Sigmoid colon (tissue), 6 donors: ENCODE measurements at regions not wholly inside any gene's neighbourhood (a gene's known extent, or its start where the extent isn't known, plus 50 kb on each side); places are given as distances from the start of the nearest gene placed in this dataset.

Experiments
- DNase-seq: peaks from one replicate; pipeline ENCODE4 v3.0.0-alpha.2; 2019
- H3K27ac ChIP-seq, 4 donors: fragments of 200-600 bp; sonication (generic); one replicate each; pipeline ENCODE4 v1.5.1; 2016 to 2019; ENCODE audit warnings: mild to moderate bottlenecking in 1 of 4
- H3K27me3 ChIP-seq, 3 donors: fragments of 200-600 bp; sonication (generic); one replicate each; pipeline ENCODE4 v1.5.1; 2019; ENCODE audit warnings: mild to moderate bottlenecking in 1 of 3
- H3K36me3 ChIP-seq, 4 donors: fragments of 200-600 bp; sonication (generic); one replicate each; pipeline ENCODE4 v1.5.1; 2016 to 2019
- H3K4me1 ChIP-seq, 4 donors: fragments of 200-600 bp; sonication (generic); one replicate each; pipeline ENCODE4 v1.5.1; 2017 to 2019
- H3K4me3 ChIP-seq, 4 donors: fragments of 200-600 bp; sonication (generic); one replicate each; pipeline ENCODE4 v1.5.1; 2017 to 2019; ENCODE audit warnings: mild to moderate bottlenecking in 2 of 4, moderate library complexity in 1 of 4
- H3K9me3 ChIP-seq, 4 donors: fragments of 200-600 bp in 3 of 4; sonication (generic) in 3 of 4; one replicate each; pipeline versions ENCODE4 v1.5.1 to v1.6.1; 2013 to 2019
- CTCF ChIP-seq, 4 experiments: fragments of 450-650 bp in 3 of 4; fragments of 200-600 bp in 1 of 4; IDR thresholded peaks; one replicate each; pipeline ENCODE4 v1.5.1; 2016 to 2019; ENCODE audit warnings: antibody characterized with exemption in 4 of 4, mild to moderate bottlenecking in 3 of 4, moderate library complexity in 2 of 4
- EP300 ChIP-seq, 4 donors: sonication (generic); formaldehyde crosslinking; IDR thresholded peaks; one replicate each; pipeline ENCODE4 v1.6.1; 2017; ENCODE audit warnings: antibody characterized with exemption in 4 of 4
- POLR2A ChIP-seq, 2 donors: fragments of 450-650 bp; IDR thresholded peaks; one replicate each; pipeline ENCODE4 v1.6.1; 2016; ENCODE audit warnings: antibody characterized with exemption in 2 of 2, mild to moderate bottlenecking in 2 of 2, moderate library complexity in 2 of 2
- POLR2AphosphoS5 ChIP-seq, 4 donors: sonication (generic); formaldehyde crosslinking; IDR thresholded peaks; one replicate each; pipeline ENCODE4 v1.6.1; 2017; ENCODE audit warnings: antibody characterized with exemption in 4 of 4
- WGBS, 2 donors: extraction: QIAGEN DNeasy Blood & Tissue Kit; methylation state at CpG; one replicate each; pipeline ENCODE4 v1.1.7; 2013; 5-methylcytosine and 5-hydroxymethylcytosine counted together
- intact Hi-C: fragments of 100-400 bp; cut with DNase I; formaldehyde crosslinking; loops from one replicate; pipeline ENCODE4 v1.15.1; 2023
- donor health status: healthy with polysubstance abuse.
- donor health status: healthy.

- Histone ChIP-seq H3K9me3 (peaks cover 0 to 4% (median 0%) of the 10 kb centered on the region in 4 donors), H3K4me3 (no peak overlapping the region), H3K27me3 (no peaks in the 10 kb centered on the region), H3K4me1 (no peaks in the 10 kb centered on the region), H3K36me3 (no peaks in the 10 kb centered on the region), H3K27ac (no peak overlapping the region)
- no peak for DNase-seq
- intact Hi-C loops, result no loop called here
- TF ChIP-seq POLR2A (IDR thresholded peaks at IDR 0.05) (no peak), CTCF (IDR thresholded peaks at IDR 0.05) (no peak), EP300 (IDR thresholded peaks at IDR 0.05) (no peak), POLR2AphosphoS5 (IDR thresholded peaks at IDR 0.05) (no peak)
- 81 to 84% methylated on average over 7 of the region's 7 CpGs for WGBS, 2 donors
Observed at GRCh38 chr5:118722122-118723020, 266.0 kb downstream of the DTWD2 start.

- TF ChIP-seq POLR2AphosphoS5 (IDR thresholded peaks at IDR 0.05) (no peak), CTCF (IDR thresholded peaks at IDR 0.05) (no peak), POLR2A (IDR thresholded peaks at IDR 0.05) (no peak), EP300 (IDR thresholded peaks at IDR 0.05) (no peak)
- Histone ChIP-seq H3K4me1 (no peaks in the 10 kb centered on the region), H3K27ac (no peak overlapping the region), H3K4me3 (no peak overlapping the region), H3K9me3 (no peaks in the 10 kb centered on the region), H3K36me3 (no peaks in the 10 kb centered on the region), H3K27me3 (no peaks in the 10 kb centered on the region)
- intact Hi-C loops, result no loop called here
- 80 to 90% methylated on average over 1 of the region's 1 CpG for WGBS, 2 donors
- DNase-seq, result no peak
Observed at GRCh38 chr5:118711727-118712126, 276.6 kb downstream of the DTWD2 start.

- no peaks in the 10 kb centered on the region for H3K27me3 ChIP-seq
- H3K36me3 ChIP-seq, result no peaks in the 10 kb centered on the region
- TF ChIP-seq POLR2AphosphoS5 (IDR thresholded peaks at IDR 0.05), result no peak
- TF ChIP-seq CTCF (IDR thresholded peaks at IDR 0.05), result no peak
- TF ChIP-seq EP300 (IDR thresholded peaks at IDR 0.05), result no peak
- no peak for TF ChIP-seq POLR2A (IDR thresholded peaks at IDR 0.05)
- intact Hi-C loops, result no loop called here
- H3K4me1 ChIP-seq, result no peaks in the 10 kb centered on the region
- WGBS, 2 donors, result 45 to 65% methylated on average over 4 of the region's 4 CpGs
- no peak overlapping the region for H3K27ac ChIP-seq
- no peak overlapping the region for H3K4me3 ChIP-seq
- peaks cover 0 to 4% (median 0%) of the 10 kb centered on the region in 4 donors for H3K9me3 ChIP-seq
- no peak for DNase-seq
Observed at GRCh38 chr5:118705959-118706667, 282.2 kb downstream of the DTWD2 start.

GRCh38 chr5:118703241-118703640 lies 285.1 kb downstream of the DTWD2 start:
- H3K27ac ChIP-seq, result no peak overlapping the region
- 80 to 85% methylated on average over 2 of the region's 2 CpGs for WGBS, 2 donors
- no peaks in the 10 kb centered on the region for H3K27me3 ChIP-seq
- DNase-seq, result no peak
- H3K4me3 ChIP-seq, result no peak overlapping the region
- no peaks in the 10 kb centered on the region for H3K4me1 ChIP-seq
- intact Hi-C loops, result no loop called here
- peaks cover 0 to 4% (median 0%) of the 10 kb centered on the region in 4 donors for H3K9me3 ChIP-seq
- TF ChIP-seq POLR2A (IDR thresholded peaks at IDR 0.05) (no peak), EP300 (IDR thresholded peaks at IDR 0.05) (no peak), CTCF (IDR thresholded peaks at IDR 0.05) (no peak), POLR2AphosphoS5 (IDR thresholded peaks at IDR 0.05) (no peak)
- H3K36me3 ChIP-seq, result no peaks in the 10 kb centered on the region
